Activated CD8-positive, alpha-beta memory T cell treated with anti-CD3 and anti-CD28 coated beads, Interleukin-2, amount 10 ng/mL, durations not matched to agents 7 days and 5 days (primary cell): ENCODE measurements at regions not wholly inside any gene's neighbourhood (a gene's known extent, or its start where the extent isn't known, plus 50 kb on each side); places are given as distances from the start of the nearest gene placed in this dataset.

ENCODE experiments used
- ATAC-seq: fragments of 150-1000 bp; cut with Tn5 transposase; one replicate; pipeline ENCODE4 v1.10.0; 2021; ENCODE audit warnings: moderate library complexity
- CTCF ChIA-PET: fragments of 350-600 bp; sonication (Branson Sonifier 250); formaldehyde crosslinking; loops from one replicate; lab custom pipeline; 2021; ENCODE audit warnings: antibody characterized with exemption; lab: Charles Lee
- DNase-seq: peaks from one replicate; pipeline ENCODE4 v3.0.0-alpha.2; 2020
- H3K27ac Mint-ChIP-seq: one replicate; pipeline ENCODE4 v1.8.0; 2021; ENCODE audit warnings: mild to moderate bottlenecking, mixed read lengths
- H3K27me3 Mint-ChIP-seq: one replicate; pipeline ENCODE4 v1.8.0; 2021; ENCODE audit warnings: mixed read lengths
- H3K36me3 Mint-ChIP-seq: one replicate; pipeline ENCODE4 v1.8.0; 2021; ENCODE audit warnings: mild to moderate bottlenecking, mixed read lengths
- H3K4me1 Mint-ChIP-seq: one replicate; pipeline ENCODE4 v1.8.0; 2021; ENCODE audit warnings: mixed read lengths
- H3K4me3 Mint-ChIP-seq: one replicate; pipeline ENCODE4 v1.8.0; 2021; ENCODE audit warnings: mild to moderate bottlenecking, moderate library complexity, mixed read lengths
- H3K9me3 Mint-ChIP-seq: one replicate; pipeline ENCODE4 v1.8.0; 2022; ENCODE audit warnings: low read depth, mixed read lengths

GRCh38 chr10:16367621-16368292 lies 69.1 kb upstream of the PTER start:
- no peaks in the 10 kb centered on the region for H3K4me1 Mint-ChIP-seq
- no peak for DNase-seq
- no peaks in the 10 kb centered on the region for H3K9me3 Mint-ChIP-seq
- peaks cover 4% of the 10 kb centered on the region for H3K27me3 Mint-ChIP-seq
- no peak for ATAC-seq
- no peak overlapping the region for H3K27ac Mint-ChIP-seq
- H3K4me3 Mint-ChIP-seq: no peak overlapping the region
- H3K36me3 Mint-ChIP-seq: no peaks in the 10 kb centered on the region
- CTCF ChIA-PET: no interaction called here

GRCh38 chr10:16381083-16381482 lies 55.7 kb upstream of the PTER start:
- peaks cover 6% of the 10 kb centered on the region for H3K27me3 Mint-ChIP-seq
- CTCF ChIA-PET: no interaction called here
- ATAC-seq (no peak), DNase-seq (no peak)
- H3K4me1 Mint-ChIP-seq: no peaks in the 10 kb centered on the region
- H3K4me3 Mint-ChIP-seq: no peak overlapping the region
- no peaks in the 10 kb centered on the region for H3K9me3 Mint-ChIP-seq
- no peaks in the 10 kb centered on the region for H3K36me3 Mint-ChIP-seq
- no peak overlapping the region for H3K27ac Mint-ChIP-seq

GRCh38 chr10:16384021-16384420 lies 52.8 kb upstream of the PTER start:
- CTCF ChIA-PET: no interaction called here
- no peak overlapping the region for H3K27ac Mint-ChIP-seq
- H3K9me3 Mint-ChIP-seq: no peaks in the 10 kb centered on the region
- DNase-seq (no peak), ATAC-seq (no peak)
- no peaks in the 10 kb centered on the region for H3K4me1 Mint-ChIP-seq
- no peaks in the 10 kb centered on the region for H3K36me3 Mint-ChIP-seq
- peaks cover 6% of the 10 kb centered on the region for H3K27me3 Mint-ChIP-seq
- no peak overlapping the region for H3K4me3 Mint-ChIP-seq

- H3K4me3 Mint-ChIP-seq: no peak overlapping the region
- CTCF ChIA-PET: interaction anchor here (0.7 kb wide), 1 partner anchor 421 kb away, joined by 3 read pairs; no protein-coding TSS in a partner anchor
These were observed 50.0 kb upstream of the PTER start for GRCh38 chr10:16386855-16387254.

More at GRCh38 chr10:16386855-16387254, 50.0 kb upstream of the PTER start:
- peaks cover 8% of the 10 kb centered on the region for H3K27me3 Mint-ChIP-seq
- no peaks in the 10 kb centered on the region for H3K4me1 Mint-ChIP-seq
- ATAC-seq: no peak
- H3K27ac Mint-ChIP-seq: no peak overlapping the region
- DNase-seq: no peak
- no peaks in the 10 kb centered on the region for H3K36me3 Mint-ChIP-seq
- no peaks in the 10 kb centered on the region for H3K9me3 Mint-ChIP-seq
